ENCODE measurements at regions not wholly inside any gene's neighbourhood (a gene's known extent, or its start where the extent isn't known, plus 50 kb on each side); places are given as distances from the start of the nearest gene placed in this dataset.

DNA sequence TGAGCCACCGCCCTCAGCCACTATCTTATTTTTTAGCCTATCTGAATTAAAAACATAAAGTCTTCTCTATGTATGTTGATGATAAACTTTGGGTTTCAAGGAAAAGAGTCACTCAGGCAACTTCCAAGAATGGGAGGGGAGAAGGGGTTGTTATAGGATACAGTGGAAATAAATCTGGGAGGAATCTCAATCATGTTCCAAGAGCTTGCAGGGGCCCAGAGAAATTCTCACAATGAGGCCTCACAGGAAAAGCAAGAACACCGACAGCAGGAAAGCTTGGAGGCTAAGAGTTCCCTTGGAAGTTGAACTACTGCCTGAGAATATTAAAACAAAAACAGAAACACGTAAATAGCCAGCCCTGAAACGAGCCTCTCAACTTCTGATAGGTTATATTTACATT is 384.6 kb upstream of the IGFBP7 start:
- Histone ChIP-seq H2AFZ (ENCODE audit: low read depth, low read length) (no peak overlapping the region), H3K9me3 (replicated peaks; ENCODE audit: control insufficient read depth, insufficient read depth, low read length) (no peaks in the 10 kb centered on the region), H4K20me1 (replicated peaks; ENCODE audit: control insufficient read depth, extremely low read depth, insufficient read depth, low read length) (no peaks in the 10 kb centered on the region), H3K4me1 (ENCODE audit: control insufficient read depth, extremely low read depth, insufficient read depth, low read length) (no peaks in the 10 kb centered on the region), H3K9me1 (replicated peaks; ENCODE audit: control insufficient read depth, extremely low read depth, insufficient read depth, low read length) (no peaks in the 10 kb centered on the region), H3K9ac (replicated peaks; ENCODE audit: extremely low read depth, insufficient read depth, low read length) (no peak overlapping the region), H3K4me3 (replicated peaks in 1 of 3; ENCODE audit: insufficient read depth in 1 of 3, low read depth in 1 of 3, low read length in 3 of 3) (no peak overlapping the region), H3K36me3 (ENCODE audit: control insufficient read depth in 2 of 2, extremely low read depth in 1 of 2, insufficient read depth in 2 of 2, low read length in 2 of 2) (no peaks in the 10 kb centered on the region), H3K27ac (ENCODE audit: insufficient read depth, low read depth, low read length) (no peak overlapping the region), H3K79me2 (ENCODE audit: control insufficient read depth, insufficient read depth, low read length) (no peaks in the 10 kb centered on the region), H3K4me2 (ENCODE audit: insufficient read depth, low read length) (no peak overlapping the region), H3K27me3 (ENCODE audit: control insufficient read depth in 2 of 2, insufficient read depth in 2 of 2, low read length in 2 of 2) (no peaks in the 10 kb centered on the region)
- ChIA-PET POLR2A (no interaction called here), CTCF (no interaction called here)
- BruUV-seq (replicated peaks), result no TSS peak
- dilution Hi-C loops (cut with MboI; ENCODE audit: extremely low pct_ligation_motif_present, low sequenced_read_pairs) (no loop called here), intact Hi-C loops (cut with micrococcal nuclease) (no loop called here)
- no peak for FAIRE-seq
- DNase-seq (ENCODE audit: low read depth, low spot score), result no peak
- no peak for TF ChIP-seq FOS (IDR thresholded peaks at IDR 0.05; ENCODE audit: borderline replicate concordance, insufficient read depth, low read length)
- no peak for TF ChIP-seq EZH2 (IDR thresholded peaks at IDR 0.05; ENCODE audit: borderline replicate concordance, low read depth, low read length, severe bottlenecking)
- TF ChIP-seq GATA2 (IDR thresholded peaks at IDR 0.05; ENCODE audit: insufficient read depth, insufficient read length, low read depth, low read length), result no peak
- TF ChIP-seq, protein P1, sequence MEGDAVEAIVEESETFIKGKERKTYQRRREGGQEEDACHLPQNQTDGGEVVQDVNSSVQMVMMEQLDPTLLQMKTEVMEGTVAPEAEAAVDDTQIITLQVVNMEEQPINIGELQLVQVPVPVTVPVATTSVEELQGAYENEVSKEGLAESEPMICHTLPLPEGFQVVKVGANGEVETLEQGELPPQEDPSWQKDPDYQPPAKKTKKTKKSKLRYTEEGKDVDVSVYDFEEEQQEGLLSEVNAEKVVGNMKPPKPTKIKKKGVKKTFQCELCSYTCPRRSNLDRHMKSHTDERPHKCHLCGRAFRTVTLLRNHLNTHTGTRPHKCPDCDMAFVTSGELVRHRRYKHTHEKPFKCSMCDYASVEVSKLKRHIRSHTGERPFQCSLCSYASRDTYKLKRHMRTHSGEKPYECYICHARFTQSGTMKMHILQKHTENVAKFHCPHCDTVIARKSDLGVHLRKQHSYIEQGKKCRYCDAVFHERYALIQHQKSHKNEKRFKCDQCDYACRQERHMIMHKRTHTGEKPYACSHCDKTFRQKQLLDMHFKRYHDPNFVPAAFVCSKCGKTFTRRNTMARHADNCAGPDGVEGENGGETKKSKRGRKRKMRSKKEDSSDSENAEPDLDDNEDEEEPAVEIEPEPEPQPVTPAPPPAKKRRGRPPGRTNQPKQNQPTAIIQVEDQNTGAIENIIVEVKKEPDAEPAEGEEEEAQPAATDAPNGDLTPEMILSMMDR (IDR thresholded peaks at IDR 0.05; ENCODE audit: extremely low read depth in 1 of 2, insufficient read depth in 1 of 2, low read depth in 1 of 2, low read length in 2 of 2), result no peak
- TF ChIP-seq, protein P2, sequence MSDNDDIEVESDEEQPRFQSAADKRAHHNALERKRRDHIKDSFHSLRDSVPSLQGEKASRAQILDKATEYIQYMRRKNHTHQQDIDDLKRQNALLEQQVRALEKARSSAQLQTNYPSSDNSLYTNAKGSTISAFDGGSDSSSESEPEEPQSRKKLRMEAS (IDR thresholded peaks at IDR 0.05; ENCODE audit: insufficient read depth, insufficient read length), result no peak
- no peak for TF ChIP-seq JUN (IDR thresholded peaks at IDR 0.05; ENCODE audit: borderline replicate concordance, insufficient read depth, insufficient read length, low read depth)
- no peak for TF ChIP-seq POLR2AphosphoS5 (IDR thresholded peaks at IDR 0.05; ENCODE audit: insufficient read depth, low read depth, low read length)
- no peak for TF ChIP-seq POLR2A (IDR thresholded peaks at IDR 0.05; ENCODE audit: low read depth, low read length)
- no peak for TF ChIP-seq MYC (IDR thresholded peaks at IDR 0.05; ENCODE audit: low read depth, low read length)

All from endothelial cell of umbilical vein (primary cell).